Stimulated activated memory B cell treated with anti-CD40 and anti-IgM and Interleukin-4, amounts not matched to agents 10 μg/mL and 1 μg/mL and 100 μg/mL, for 72 hours (primary cell): ENCODE measurements at regions not wholly inside any gene's neighbourhood (a gene's known extent, or its start where the extent isn't known, plus 50 kb on each side); places are given as distances from the start of the nearest gene placed in this dataset.
A peak's percentile ranks its signal among the peaks of the same experiment; 100 is the strongest.
"Not testable (repeated sequence)": the region's sequence is repeated elsewhere in the genome, so short reads cannot be mapped to it uniquely, and the experiment has no call there.

Experiments used
- ATAC-seq: fragments of 150-1000 bp; cut with Tn5 transposase; 2 replicates; pipeline ENCODE4 v1.10.0; 2021
- H3K27ac Mint-ChIP-seq: one replicate; pipeline ENCODE4 v1.8.0; 2022; ENCODE audit warnings: mild to moderate bottlenecking, mixed read lengths
- H3K27me3 Mint-ChIP-seq: one replicate; pipeline ENCODE4 v1.8.0; 2022; ENCODE audit warnings: mixed read lengths
- H3K36me3 Mint-ChIP-seq: one replicate; pipeline ENCODE4 v1.8.0; 2022; ENCODE audit warnings: mixed read lengths
- H3K4me1 Mint-ChIP-seq: one replicate; pipeline ENCODE4 v1.8.0; 2022; ENCODE audit warnings: mixed read lengths
- H3K4me3 Mint-ChIP-seq: one replicate; pipeline ENCODE4 v1.8.0; 2022; ENCODE audit warnings: mild to moderate bottlenecking, moderate library complexity, mixed read lengths
- H3K9me3 Mint-ChIP-seq: one replicate; pipeline ENCODE4 v1.8.0; 2022; ENCODE audit warnings: mixed read lengths

DNA sequence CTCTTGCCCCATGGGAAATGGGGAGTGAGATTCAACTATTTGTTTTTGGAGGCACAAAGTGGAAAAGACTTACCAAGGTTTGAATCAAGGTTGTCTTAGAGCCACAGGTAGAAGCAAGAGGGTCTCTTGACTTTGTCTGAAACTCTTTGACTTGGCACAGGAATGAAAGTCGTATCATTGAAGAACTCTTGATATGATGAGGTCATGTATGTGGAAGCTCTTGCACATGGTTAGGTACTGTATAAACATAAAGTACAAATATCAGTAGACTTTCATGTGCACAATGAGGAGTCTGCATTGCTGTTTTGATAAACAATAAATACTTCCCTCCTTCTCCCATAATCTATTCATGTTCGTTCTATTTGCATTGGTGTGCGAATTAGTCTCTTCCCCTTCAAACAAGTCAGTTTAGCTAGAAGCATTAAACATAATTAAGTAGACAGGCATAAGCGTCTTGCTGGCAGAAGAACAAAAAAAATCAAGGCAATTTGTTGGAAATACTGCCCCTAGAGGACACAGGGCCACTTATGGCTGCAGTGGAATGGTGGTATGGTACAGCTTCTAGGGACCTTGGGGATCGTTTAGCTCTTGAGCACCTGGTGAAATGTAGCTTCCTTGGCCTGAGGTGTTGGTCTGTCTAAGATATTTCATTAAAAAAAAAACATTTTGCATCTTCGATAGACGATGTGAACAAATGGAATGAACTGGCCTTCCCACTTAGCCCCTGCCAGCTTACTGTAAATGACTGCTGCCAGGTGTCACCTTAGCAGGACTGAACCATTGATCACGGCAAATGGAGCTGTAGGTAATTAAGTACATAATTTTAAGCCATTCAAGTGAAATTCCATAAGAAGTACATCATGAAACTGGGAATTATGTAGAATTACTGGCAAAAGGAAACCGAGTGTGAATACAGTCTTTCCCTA lies 218.0 kb upstream of the GALNT2 start:
- no peak overlapping the region for H3K27ac Mint-ChIP-seq
- peaks cover 17% of the 10 kb centered on the region for H3K4me1 Mint-ChIP-seq
- H3K36me3 Mint-ChIP-seq = no peaks in the 10 kb centered on the region
- H3K27me3 Mint-ChIP-seq = no peaks in the 10 kb centered on the region
- H3K4me3 Mint-ChIP-seq = no peak overlapping the region
- no peak for ATAC-seq
- no peaks in the 10 kb centered on the region for H3K9me3 Mint-ChIP-seq

DNA sequence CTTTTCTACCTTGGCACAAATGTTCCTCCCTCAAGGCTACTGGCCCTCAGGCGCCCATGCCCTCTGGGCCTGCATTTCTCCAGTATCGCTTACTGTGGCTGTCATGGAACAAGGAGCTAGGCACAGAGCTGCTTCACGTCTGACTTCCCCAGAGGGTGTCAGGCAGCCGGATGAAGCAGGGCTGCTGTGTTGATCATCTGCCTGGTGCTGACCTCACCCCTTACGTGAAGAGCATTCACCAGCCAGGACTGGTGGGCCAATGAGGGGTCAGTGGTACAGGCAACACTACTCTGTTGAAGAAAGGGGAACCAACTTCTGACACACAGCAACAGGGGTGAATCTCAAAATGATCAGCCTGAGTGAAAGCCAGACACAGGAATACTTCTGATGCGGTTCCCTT lies 215.5 kb upstream of the GALNT2 start:
- no peaks in the 10 kb centered on the region for H3K36me3 Mint-ChIP-seq
- H3K4me3 Mint-ChIP-seq = no peak overlapping the region
- no peaks in the 10 kb centered on the region for H3K27me3 Mint-ChIP-seq
- ATAC-seq = no peak
- H3K27ac Mint-ChIP-seq = peak overlapping the region; percentile 3
- H3K9me3 Mint-ChIP-seq = peaks cover 3% of the 10 kb centered on the region
- peaks cover 25% of the 10 kb centered on the region for H3K4me1 Mint-ChIP-seq

DNA sequence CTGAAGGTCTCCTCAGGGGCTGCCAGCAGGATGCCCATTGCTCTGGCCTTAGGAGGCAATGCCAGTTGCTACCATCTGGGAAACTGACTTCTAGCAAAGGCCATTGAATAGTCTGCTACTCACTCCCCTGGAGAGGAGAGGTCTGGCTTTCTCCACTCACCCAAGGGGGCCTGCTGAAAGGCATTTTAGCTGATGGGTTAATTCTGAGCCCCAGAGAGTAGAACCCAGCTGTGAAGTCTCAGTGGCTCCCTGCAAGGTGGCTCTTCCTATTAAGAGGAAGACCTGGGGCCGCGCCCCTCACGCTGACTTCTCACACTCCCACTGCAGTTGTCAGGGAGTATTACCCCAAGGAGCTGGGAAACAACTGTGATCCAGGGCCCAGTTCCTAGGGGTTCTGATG lies 213.3 kb upstream of the GALNT2 start:
- peak overlapping the region; percentile 99 for H3K27ac Mint-ChIP-seq
- H3K36me3 Mint-ChIP-seq = no peaks in the 10 kb centered on the region
- no peaks in the 10 kb centered on the region for H3K27me3 Mint-ChIP-seq
- H3K9me3 Mint-ChIP-seq = peaks cover 3% of the 10 kb centered on the region
- ATAC-seq = no peak
- no peak overlapping the region for H3K4me3 Mint-ChIP-seq
- H3K4me1 Mint-ChIP-seq = peaks cover 26% of the 10 kb centered on the region

DNA sequence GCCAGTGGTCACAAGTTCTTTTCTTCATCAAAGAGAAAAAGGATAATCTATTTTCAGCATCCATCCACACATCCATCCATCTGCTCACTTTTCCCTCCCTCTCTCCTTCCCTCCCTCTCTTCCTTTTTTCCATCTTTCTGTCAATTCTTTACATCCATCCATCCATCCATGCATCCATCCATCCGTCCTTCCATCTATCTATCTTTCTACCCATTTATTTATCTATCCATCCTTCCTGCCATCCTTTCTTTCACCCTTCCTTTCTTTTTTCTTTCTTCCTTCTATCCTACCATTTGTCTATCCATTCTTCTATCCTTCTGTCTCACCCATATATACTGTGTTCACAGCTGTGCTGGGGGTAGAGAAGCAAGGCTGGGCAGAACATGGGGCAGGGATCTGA lies 212.4 kb upstream of the GALNT2 start:
- H3K4me1 Mint-ChIP-seq = peaks cover 26% of the 10 kb centered on the region
- peak overlapping the region; percentile 99 for H3K27ac Mint-ChIP-seq
- H3K9me3 Mint-ChIP-seq = peaks cover 3% of the 10 kb centered on the region
- H3K36me3 Mint-ChIP-seq = no peaks in the 10 kb centered on the region
- no peak for ATAC-seq
- H3K27me3 Mint-ChIP-seq = no peaks in the 10 kb centered on the region
- no peak overlapping the region for H3K4me3 Mint-ChIP-seq

DNA sequence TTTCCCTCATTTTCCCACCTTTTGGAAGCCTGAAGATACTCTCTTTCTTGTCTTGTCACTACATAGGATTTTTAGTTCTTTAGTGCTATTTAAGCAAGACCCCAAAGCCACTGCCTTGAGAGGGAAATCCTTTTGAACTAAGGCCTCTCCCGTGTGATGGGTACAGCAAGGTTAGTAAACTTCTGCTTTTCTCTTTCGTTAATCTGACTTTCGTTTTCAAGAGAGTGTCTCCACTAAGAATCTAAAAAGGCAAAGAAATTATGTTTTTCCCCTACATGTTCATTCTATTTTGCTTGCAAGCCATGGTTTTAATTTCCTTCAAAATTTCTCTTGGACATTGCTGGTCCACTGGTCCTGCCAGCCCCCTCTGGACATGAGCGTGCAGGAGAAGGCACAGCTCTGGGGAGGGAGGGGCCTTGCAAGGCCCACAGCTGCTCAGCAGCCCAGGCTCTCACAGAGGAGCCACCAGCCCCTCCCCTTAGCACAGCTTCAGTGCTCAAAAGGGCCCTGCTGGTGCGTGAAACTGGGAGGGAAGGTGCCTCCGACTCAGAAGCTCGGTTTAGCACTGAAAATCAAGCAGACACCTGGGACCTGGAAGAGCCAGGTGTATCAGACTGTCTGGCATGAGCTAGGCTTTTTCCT lies 210.9 kb upstream of the GALNT2 start:
- Mint-ChIP-seq H3K27me3 (no peaks in the 10 kb centered on the region), H3K4me1 (peaks cover 26% of the 10 kb centered on the region), H3K36me3 (no peaks in the 10 kb centered on the region), H3K27ac (peak overlapping the region; percentile 99), H3K4me3 (peak overlapping the region; percentile 95), H3K9me3 (peaks cover 3% of the 10 kb centered on the region)
- ATAC-seq = peak; percentile 98

DNA sequence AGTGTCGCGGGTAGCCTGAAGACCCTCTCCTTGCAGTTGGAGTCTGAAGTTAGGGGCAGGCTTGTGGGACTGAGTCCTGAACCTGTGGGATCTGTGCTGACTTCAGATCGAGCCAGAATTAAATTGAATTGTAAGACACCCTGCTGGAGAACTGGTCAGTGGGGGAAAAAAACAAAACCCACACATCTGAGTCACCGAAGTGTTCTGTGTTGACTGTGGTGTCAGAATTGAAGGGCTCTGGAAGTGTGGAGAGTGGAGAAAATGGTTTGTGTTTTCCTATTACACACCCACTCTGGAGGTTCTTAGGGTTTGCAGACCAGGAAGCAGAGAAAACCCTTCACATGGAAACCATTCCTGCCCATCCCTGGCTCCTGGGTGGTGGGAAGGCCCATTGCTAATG lies 209.5 kb upstream of the GALNT2 start:
- ATAC-seq = no peak
- Mint-ChIP-seq H3K4me1 (peaks cover 26% of the 10 kb centered on the region), H3K4me3 (no peak overlapping the region), H3K27me3 (no peaks in the 10 kb centered on the region), H3K36me3 (no peaks in the 10 kb centered on the region), H3K9me3 (peaks cover 3% of the 10 kb centered on the region), H3K27ac (peak overlapping the region; percentile 99)

DNA sequence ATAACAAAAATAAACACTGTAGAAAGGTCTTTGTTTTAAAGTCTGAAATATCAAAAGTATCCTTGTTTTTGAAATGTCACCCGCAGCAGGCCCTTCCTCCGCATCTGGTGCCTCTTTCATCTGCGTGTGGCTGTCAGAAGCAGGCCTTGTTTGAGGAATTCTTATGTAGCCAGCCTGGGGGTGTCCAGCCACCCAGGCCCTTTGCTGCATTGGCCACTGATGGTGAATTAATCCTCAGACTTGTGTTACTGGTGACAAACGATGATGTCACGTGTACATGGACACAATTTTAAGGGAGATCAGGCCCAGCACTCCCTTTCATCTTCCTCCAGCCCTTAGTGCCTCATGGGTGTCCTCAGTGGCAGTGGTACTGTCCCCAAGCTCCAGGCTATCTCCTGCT lies 208.0 kb upstream of the GALNT2 start:
- no peaks in the 10 kb centered on the region for H3K36me3 Mint-ChIP-seq
- peaks cover 22% of the 10 kb centered on the region for H3K4me1 Mint-ChIP-seq
- H3K27me3 Mint-ChIP-seq = peaks cover 8% of the 10 kb centered on the region
- no peak for ATAC-seq
- H3K9me3 Mint-ChIP-seq = peaks cover 3% of the 10 kb centered on the region
- H3K27ac Mint-ChIP-seq = peak overlapping the region; percentile 48
- H3K4me3 Mint-ChIP-seq = no peak overlapping the region

DNA sequence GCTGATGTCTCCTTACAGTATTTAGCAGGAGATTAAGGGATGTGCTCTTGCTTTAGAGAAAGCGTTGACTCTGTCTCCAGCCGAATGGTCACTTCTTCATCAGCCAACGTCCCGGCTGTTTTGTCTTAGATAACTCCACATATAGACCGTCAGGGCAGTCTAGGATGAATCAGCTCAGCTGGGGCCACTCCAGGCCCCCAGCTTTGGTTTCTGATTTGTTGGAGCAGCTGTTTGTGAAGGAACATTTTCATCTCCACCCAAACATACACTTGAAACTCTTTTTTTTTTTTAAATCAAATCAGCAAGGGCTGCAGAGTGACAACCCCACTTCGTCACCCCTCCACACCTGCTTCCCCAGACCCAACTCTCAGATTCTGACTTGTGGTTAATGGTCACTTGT lies 206.1 kb upstream of the GALNT2 start:
- no peak overlapping the region for H3K4me3 Mint-ChIP-seq
- H3K27ac Mint-ChIP-seq = no peak overlapping the region
- peaks cover 6% of the 10 kb centered on the region for H3K4me1 Mint-ChIP-seq
- no peaks in the 10 kb centered on the region for H3K9me3 Mint-ChIP-seq
- no peak for ATAC-seq
- H3K27me3 Mint-ChIP-seq = peaks cover 9% of the 10 kb centered on the region
- H3K36me3 Mint-ChIP-seq = no peaks in the 10 kb centered on the region

DNA sequence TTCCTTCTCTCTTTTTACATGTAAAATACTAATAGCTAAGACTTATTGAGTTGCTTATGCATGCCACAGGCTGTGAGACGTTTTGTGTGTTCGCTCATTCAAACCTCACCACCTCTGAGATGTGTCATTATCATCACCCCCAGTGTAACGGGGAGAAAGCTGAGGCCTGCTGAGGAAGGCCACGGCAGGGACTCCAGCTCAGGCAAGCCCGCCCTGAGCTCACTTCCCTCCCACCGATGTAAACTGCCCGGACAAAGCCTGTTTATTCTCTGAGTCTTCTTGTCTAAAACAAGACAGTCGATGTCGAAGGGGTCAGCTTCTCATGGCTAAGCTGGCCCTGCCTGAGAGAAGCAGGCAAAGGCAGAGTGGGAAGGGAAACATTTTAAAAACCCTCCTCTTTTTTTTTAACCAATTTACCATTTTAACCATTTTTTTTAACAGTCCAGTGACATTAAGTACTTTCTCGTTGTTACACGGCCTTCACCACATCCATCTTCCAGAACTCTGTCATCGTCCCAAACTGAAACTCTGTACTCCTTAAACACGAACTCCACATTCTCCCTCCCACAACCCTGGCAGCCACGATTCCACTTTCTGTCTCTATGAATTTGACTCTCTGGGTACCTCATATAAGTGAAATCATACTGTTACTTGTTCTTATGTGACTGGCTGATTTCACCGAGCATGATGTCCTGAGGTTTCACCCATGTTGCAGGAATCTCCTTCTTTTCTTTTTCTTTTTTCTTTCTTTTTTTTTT lies 204.8 kb upstream of the GALNT2 start:
- H3K4me3 Mint-ChIP-seq = no peak overlapping the region
- no peaks in the 10 kb centered on the region for H3K4me1 Mint-ChIP-seq
- peaks cover 9% of the 10 kb centered on the region for H3K27me3 Mint-ChIP-seq
- H3K36me3 Mint-ChIP-seq = no peaks in the 10 kb centered on the region
- H3K27ac Mint-ChIP-seq = no peak overlapping the region
- no peaks in the 10 kb centered on the region for H3K9me3 Mint-ChIP-seq
- ATAC-seq = no peak

DNA sequence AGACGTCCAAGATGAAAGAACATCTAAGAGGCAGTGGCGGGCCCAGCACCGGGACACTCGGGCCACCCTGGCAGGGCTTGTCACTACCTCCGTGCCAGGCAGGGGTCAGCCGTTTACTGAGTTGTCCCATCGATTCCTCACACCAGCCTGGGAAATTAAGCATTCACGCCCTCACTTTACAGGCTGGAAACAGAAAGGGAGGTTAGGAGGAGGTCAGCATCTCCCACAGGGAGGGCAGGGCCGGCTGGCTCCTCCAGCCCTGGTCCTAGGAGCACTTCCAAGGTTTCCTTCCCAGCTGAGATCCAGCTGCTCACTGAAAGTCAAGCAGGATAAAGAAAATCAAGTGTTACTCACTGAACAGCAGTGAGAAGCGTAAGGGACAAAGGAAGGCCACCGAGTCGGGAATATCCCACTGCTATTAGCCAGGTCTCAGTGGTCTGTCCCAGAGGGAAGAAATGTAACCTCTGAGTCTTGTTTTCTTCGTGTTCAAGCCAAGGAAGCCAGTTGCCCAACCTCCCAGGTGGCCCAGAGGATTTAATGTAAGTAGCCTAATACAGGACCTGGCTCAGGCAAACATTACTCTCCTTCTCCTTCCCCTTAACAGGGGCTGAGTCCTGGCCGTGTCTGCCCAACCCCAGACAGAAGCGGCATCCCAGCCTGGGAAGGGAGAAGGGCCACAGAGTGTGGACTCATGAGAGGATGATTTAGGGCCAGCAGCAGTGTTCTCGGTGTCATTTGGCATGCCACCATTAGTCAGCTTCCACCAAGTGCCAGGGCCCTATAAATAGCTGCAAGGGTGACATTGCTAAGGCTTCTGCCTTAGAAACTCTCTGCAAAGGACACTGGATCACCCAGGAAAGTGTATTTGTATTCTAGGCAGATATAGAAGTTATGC lies 203.1 kb upstream of the GALNT2 start:
- Mint-ChIP-seq H3K27me3 (peaks cover 9% of the 10 kb centered on the region), H3K27ac (no peak overlapping the region), H3K36me3 (no peaks in the 10 kb centered on the region), H3K4me1 (no peaks in the 10 kb centered on the region), H3K9me3 (no peaks in the 10 kb centered on the region), H3K4me3 (no peak overlapping the region)
- no peak for ATAC-seq

DNA sequence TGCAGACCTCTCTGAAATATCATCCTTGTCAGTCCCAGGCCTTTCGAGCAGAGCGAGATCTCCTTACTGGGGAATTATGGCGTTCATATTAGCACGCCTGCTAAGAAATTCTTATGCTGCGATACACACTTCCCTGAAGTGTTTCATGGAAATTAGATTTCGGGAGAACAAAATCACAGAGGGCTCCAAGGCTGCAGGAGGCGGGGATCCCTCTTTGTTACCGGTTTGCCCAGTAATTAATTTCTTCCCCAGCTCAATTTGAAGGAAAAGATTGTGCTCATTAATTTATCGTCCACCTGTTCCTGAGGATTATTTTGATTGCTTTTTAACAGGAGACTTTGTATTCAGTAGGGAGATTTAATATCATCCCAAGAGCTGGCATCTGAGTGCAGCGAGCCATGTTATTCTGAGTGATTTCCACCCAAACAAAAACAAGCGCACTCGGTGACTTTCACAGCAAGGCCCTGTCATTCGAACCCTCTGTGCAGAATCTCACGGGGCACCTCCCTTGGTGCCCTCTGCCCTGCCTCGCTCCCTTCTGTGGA lies 202.3 kb upstream of the GALNT2 start:
- no peak overlapping the region for H3K27ac Mint-ChIP-seq

DNA sequence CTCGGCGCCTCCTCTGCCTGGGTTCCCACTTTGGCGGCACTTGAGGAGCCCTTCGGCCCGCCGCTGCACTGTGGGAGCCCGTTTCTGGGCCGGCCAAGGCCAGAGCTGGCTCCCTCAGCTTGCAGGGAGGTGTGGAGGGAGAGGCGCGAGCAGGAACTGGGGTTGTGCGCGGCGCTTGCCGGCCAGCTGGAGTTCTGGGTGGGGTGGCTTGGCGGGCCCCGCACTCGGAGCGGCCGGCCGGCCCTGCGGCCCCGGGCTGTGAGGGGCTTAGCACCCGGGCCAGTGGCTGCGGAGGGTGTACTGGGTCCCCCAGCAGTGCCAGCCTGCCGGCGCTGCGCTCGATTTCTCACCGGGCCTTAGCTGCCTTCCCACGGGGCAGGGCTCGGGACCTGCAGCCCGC lies 201.7 kb upstream of the GALNT2 start:
- not testable (repeated sequence) for H3K4me3 Mint-ChIP-seq, H3K4me1 Mint-ChIP-seq, H3K27me3 Mint-ChIP-seq, H3K9me3 Mint-ChIP-seq, H3K27ac Mint-ChIP-seq, ATAC-seq, H3K36me3 Mint-ChIP-seq

More for the DNA sequence above, 202.3 kb upstream of the GALNT2 start:
- no peak for ATAC-seq
- H3K4me3 Mint-ChIP-seq = no peak overlapping the region
- peaks cover 9% of the 10 kb centered on the region for H3K27me3 Mint-ChIP-seq
- H3K9me3 Mint-ChIP-seq = no peaks in the 10 kb centered on the region
- H3K36me3 Mint-ChIP-seq = no peaks in the 10 kb centered on the region
- no peaks in the 10 kb centered on the region for H3K4me1 Mint-ChIP-seq

DNA sequence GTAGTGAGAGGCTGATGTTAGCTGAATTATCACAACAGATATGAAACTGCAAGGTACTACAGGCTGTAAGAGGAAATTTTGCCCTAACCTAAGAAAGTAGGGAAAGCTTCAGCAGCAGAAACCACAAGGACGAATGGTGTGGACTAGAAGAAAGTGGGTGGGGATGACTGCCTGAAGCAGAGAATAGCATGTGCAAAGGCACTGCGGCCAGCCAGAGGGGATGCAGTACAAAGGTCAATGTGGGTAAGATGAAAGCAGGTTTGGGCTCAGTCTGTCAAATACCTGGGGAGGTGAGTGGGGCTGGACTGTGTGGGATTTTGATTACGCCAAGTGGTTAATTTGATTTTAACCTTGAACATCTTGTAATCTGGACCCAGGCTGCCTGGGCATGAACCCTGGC lies 199.3 kb upstream of the GALNT2 start:
- Mint-ChIP-seq H3K9me3 (no peaks in the 10 kb centered on the region), H3K36me3 (no peaks in the 10 kb centered on the region), H3K27ac (no peak overlapping the region), H3K27me3 (peaks cover 9% of the 10 kb centered on the region), H3K4me3 (no peak overlapping the region), H3K4me1 (no peaks in the 10 kb centered on the region)
- ATAC-seq = no peak

DNA sequence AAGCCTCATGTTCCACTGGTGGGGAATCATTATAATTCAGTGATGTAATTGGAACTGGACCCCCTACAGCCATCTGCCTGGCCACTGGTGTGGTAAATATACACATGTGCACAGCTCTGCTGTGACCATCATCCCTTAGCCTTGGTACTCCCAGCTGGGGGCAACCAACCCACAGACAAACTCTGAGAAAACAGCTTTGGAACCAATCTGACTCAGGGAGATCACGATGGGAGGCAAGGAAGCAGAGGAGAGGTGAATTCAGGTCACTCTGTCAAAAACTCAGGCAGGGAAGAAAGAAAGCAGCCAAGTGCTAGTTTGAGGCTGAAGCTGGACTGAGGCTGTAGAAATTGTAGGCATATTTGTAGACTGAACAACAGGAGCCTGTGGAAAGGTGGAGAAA lies 197.8 kb upstream of the GALNT2 start:
- Mint-ChIP-seq H3K27ac (no peak overlapping the region), H3K9me3 (no peaks in the 10 kb centered on the region), H3K4me1 (no peaks in the 10 kb centered on the region), H3K4me3 (no peak overlapping the region), H3K27me3 (no peaks in the 10 kb centered on the region), H3K36me3 (no peaks in the 10 kb centered on the region)
- ATAC-seq = no peak
